ENCODE measurements at regions not wholly inside any gene's neighbourhood (a gene's known extent, or its start where the extent isn't known, plus 50 kb on each side); places are given as distances from the start of the nearest gene placed in this dataset.

DNA sequence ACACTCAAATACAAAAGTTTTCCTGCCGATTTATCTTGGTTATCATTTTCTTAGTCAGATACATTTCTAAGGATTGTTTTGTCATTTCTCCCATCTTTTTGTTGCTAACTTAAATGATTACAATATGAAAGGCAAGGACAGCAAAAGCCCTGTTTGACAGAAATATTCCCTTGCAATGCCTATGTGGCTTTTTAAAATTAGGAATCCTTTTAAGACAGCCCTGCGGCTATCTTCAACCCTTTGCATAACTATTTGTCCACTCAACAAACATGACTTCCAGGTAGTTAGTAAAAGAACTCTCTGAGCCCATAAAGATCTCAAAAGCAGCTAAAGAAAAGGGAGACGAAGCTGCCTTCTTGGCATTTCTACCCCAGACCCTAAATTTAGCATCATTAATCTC is 179.7 kb upstream of the CDH20 start:
- no peaks in the 10 kb centered on the region for H3K36me3 Mint-ChIP-seq
- H2AFZ ChIP-seq (ENCODE audit: insufficient read depth, low read depth, low read length, poor library complexity, severe bottlenecking) = no peak overlapping the region
- TF ChIP-seq, protein P1, sequence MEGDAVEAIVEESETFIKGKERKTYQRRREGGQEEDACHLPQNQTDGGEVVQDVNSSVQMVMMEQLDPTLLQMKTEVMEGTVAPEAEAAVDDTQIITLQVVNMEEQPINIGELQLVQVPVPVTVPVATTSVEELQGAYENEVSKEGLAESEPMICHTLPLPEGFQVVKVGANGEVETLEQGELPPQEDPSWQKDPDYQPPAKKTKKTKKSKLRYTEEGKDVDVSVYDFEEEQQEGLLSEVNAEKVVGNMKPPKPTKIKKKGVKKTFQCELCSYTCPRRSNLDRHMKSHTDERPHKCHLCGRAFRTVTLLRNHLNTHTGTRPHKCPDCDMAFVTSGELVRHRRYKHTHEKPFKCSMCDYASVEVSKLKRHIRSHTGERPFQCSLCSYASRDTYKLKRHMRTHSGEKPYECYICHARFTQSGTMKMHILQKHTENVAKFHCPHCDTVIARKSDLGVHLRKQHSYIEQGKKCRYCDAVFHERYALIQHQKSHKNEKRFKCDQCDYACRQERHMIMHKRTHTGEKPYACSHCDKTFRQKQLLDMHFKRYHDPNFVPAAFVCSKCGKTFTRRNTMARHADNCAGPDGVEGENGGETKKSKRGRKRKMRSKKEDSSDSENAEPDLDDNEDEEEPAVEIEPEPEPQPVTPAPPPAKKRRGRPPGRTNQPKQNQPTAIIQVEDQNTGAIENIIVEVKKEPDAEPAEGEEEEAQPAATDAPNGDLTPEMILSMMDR (IDR thresholded peaks at IDR 0.05) = no peak
- intact Hi-C loops (cut with micrococcal nuclease) = no loop called here
- peaks cover 0 to 10% of the 10 kb centered on the region in 2 donors for H3K9me3 ChIP-seq (replicated peaks in 1 of 2; ENCODE audit: control insufficient read depth in 1 of 2, insufficient read depth in 1 of 2, low read length in 2 of 2)
- no peak overlapping the region for H3K27ac ChIP-seq (ENCODE audit: low read depth in 1 of 2, low read length in 2 of 2)
- H3K4me1 Mint-ChIP-seq = no peaks in the 10 kb centered on the region
- H3K4me1 ChIP-seq (ENCODE audit: control insufficient read depth in 1 of 2, insufficient read depth in 2 of 2, low read length in 2 of 2) = no peaks in the 10 kb centered on the region
- H3K4me2 ChIP-seq (replicated peaks; ENCODE audit: extremely low read depth, low read length, poor library complexity, severe bottlenecking) = no peak overlapping the region
- no CpG with 5 or more reads among the region's 3 CpGs for WGBS (ENCODE audit: insufficient coverage)
- H3K27me3 ChIP-seq (ENCODE audit: control insufficient read depth in 2 of 2, insufficient read depth in 2 of 2, low read length in 2 of 2) = no peaks in the 10 kb centered on the region
- H3K36me3 ChIP-seq (replicated peaks in 1 of 2; ENCODE audit: control insufficient read depth in 1 of 2, insufficient read depth in 2 of 2, low read length in 2 of 2) = no peaks in the 10 kb centered on the region
- H3K4me3 ChIP-seq (replicated peaks in 1 of 3; ENCODE audit: low read depth in 2 of 3, low read length in 3 of 3) = no peak overlapping the region
- H3K79me2 ChIP-seq (ENCODE audit: insufficient read depth, low read length) = no peaks in the 10 kb centered on the region
- DNase-seq = no peak
- peaks cover 0 to 9% (median 4%) of the 10 kb centered on the region in 7 donors for H3K9me3 Mint-ChIP-seq
- no peak overlapping the region for H3K4me3 Mint-ChIP-seq
- no peaks in the 10 kb centered on the region for H4K20me1 ChIP-seq (ENCODE audit: insufficient read depth, low read length)
- no peaks in the 10 kb centered on the region for H3K27me3 Mint-ChIP-seq (ENCODE audit: low read depth in 3 of 3)
- H3K9ac ChIP-seq (ENCODE audit: insufficient read depth, low read length, poor library complexity, severe bottlenecking) = no peak overlapping the region
- H3K27ac Mint-ChIP-seq = no peak overlapping the region

DNA sequence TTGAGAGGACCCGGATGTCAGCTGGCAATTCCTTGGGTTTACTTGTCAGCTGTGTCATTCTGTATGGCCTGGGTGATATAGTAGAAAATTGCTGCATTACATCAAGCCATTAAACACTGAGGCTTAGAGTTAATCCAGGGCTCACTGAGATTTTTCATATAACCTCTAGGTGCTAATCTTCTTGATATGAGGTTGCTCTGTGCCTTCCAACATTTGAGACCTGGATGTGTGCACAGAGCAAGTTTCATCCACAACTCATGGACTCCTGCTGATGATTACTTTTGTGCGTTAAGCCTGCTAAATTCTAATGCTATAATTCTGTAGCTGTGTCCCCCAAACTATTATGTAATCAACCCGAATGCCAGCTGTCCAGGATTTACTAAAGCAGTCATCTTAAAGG is 178.4 kb upstream of the CDH20 start:
- no peaks in the 10 kb centered on the region for H3K36me3 ChIP-seq (replicated peaks in 1 of 2; ENCODE audit: control insufficient read depth in 1 of 2, insufficient read depth in 2 of 2, low read length in 2 of 2)
- TF ChIP-seq, protein P1 (IDR thresholded peaks at IDR 0.05) = no peak
- no peaks in the 10 kb centered on the region for H3K27me3 ChIP-seq (ENCODE audit: control insufficient read depth in 2 of 2, insufficient read depth in 2 of 2, low read length in 2 of 2)
- Mint-ChIP-seq H3K36me3 (no peaks in the 10 kb centered on the region), H3K4me3 (no peak overlapping the region), H3K27ac (no peak overlapping the region), H3K4me1 (no peaks in the 10 kb centered on the region), H3K9me3 (peaks cover 0 to 7% (median 4%) of the 10 kb centered on the region in 7 donors), H3K27me3 (ENCODE audit: low read depth in 3 of 3) (no peaks in the 10 kb centered on the region)
- WGBS (ENCODE audit: insufficient coverage) = 100% methylated on average over 1 of the region's 3 CpGs
- H3K9ac ChIP-seq (ENCODE audit: insufficient read depth, low read length, poor library complexity, severe bottlenecking) = no peak overlapping the region
- no peaks in the 10 kb centered on the region for H3K4me1 ChIP-seq (ENCODE audit: control insufficient read depth in 1 of 2, insufficient read depth in 2 of 2, low read length in 2 of 2)
- no peak overlapping the region for H2AFZ ChIP-seq (ENCODE audit: insufficient read depth, low read depth, low read length, poor library complexity, severe bottlenecking)
- DNase-seq = no peak
- H3K27ac ChIP-seq (ENCODE audit: low read depth in 1 of 2, low read length in 2 of 2) = no peak overlapping the region
- no peak overlapping the region for H3K4me2 ChIP-seq (replicated peaks; ENCODE audit: extremely low read depth, low read length, poor library complexity, severe bottlenecking)
- H4K20me1 ChIP-seq (ENCODE audit: insufficient read depth, low read length) = no peaks in the 10 kb centered on the region
- no peaks in the 10 kb centered on the region for H3K79me2 ChIP-seq (ENCODE audit: insufficient read depth, low read length)
- no peak overlapping the region for H3K4me3 ChIP-seq (replicated peaks in 1 of 3; ENCODE audit: low read depth in 2 of 3, low read length in 3 of 3)
- intact Hi-C loops (cut with micrococcal nuclease) = no loop called here
- peaks cover 0 to 7% of the 10 kb centered on the region in 2 donors for H3K9me3 ChIP-seq (replicated peaks in 1 of 2; ENCODE audit: control insufficient read depth in 1 of 2, insufficient read depth in 1 of 2, low read length in 2 of 2)
